Tibial nerve (tissue), 4 donors: ENCODE measurements at regions not wholly inside any gene's neighbourhood (a gene's known extent, or its start where the extent isn't known, plus 50 kb on each side); places are given as distances from the start of the nearest gene placed in this dataset.

Experiments used
- DNase-seq, 2 donors: peaks; one replicate each; pipeline ENCODE4 v3.0.0-alpha.2; 2019; ENCODE audit warnings: low spot score in 2 of 2
- H3K27ac ChIP-seq, 4 donors: fragments of 200-600 bp; sonication (generic) in 3 of 4; one replicate each; pipeline ENCODE4 v1.5.1; 2017 to 2019; ENCODE audit warnings: mild to moderate bottlenecking in 1 of 4
- H3K27me3 ChIP-seq, 2 donors: fragments of 200-600 bp; sonication (generic) in 1 of 2; one replicate each; pipeline versions ENCODE4 v1.5.1 to v1.6.0; 2017 to 2019
- H3K36me3 ChIP-seq, 3 donors: fragments of 200-600 bp; sonication (generic); one replicate each; pipeline ENCODE4 v1.5.1; 2018 to 2019
- H3K4me1 ChIP-seq, 4 donors: fragments of 200-600 bp; sonication (generic) in 3 of 4; one replicate each; pipeline ENCODE4 v1.5.1; 2017 to 2019
- H3K4me3 ChIP-seq, 4 donors: fragments of 200-600 bp; sonication (generic) in 3 of 4; one replicate each; pipeline ENCODE4 v1.5.1; 2017 to 2019; ENCODE audit warnings: mild to moderate bottlenecking in 1 of 4, moderate library complexity in 1 of 4
- H3K9me3 ChIP-seq, 4 donors: fragments of 200-600 bp; sonication (generic) in 3 of 4; one replicate each; pipeline ENCODE4 v1.5.1; 2017 to 2019
- CTCF ChIP-seq, 5 experiments: fragments of 200-600 bp in 3 of 5; fragments of 450-650 bp in 2 of 5; sonication (generic) in 3 of 5; IDR thresholded peaks; one replicate each; pipeline ENCODE4 v1.5.1; 2016 to 2019; ENCODE audit warnings: antibody characterized with exemption in 5 of 5, mild to moderate bottlenecking in 3 of 5, moderate library complexity in 2 of 5
- EP300 ChIP-seq, 2 donors: sonication (generic); formaldehyde crosslinking; IDR thresholded peaks; one replicate each; pipeline ENCODE4 v1.6.1; 2017; ENCODE audit warnings: antibody characterized with exemption in 2 of 2, mild to moderate bottlenecking in 1 of 2
- POLR2A ChIP-seq, 2 donors: fragments of 450-650 bp; IDR thresholded peaks; one replicate each; pipeline ENCODE4 v1.6.1; 2017; ENCODE audit warnings: antibody characterized with exemption in 2 of 2, mild to moderate bottlenecking in 2 of 2, moderate library complexity in 2 of 2
- WGBS, 2 donors: methylation state at CpG; one replicate each; pipeline ENCODE4 v1.1.5; 2018; 5-methylcytosine and 5-hydroxymethylcytosine counted together

DNA sequence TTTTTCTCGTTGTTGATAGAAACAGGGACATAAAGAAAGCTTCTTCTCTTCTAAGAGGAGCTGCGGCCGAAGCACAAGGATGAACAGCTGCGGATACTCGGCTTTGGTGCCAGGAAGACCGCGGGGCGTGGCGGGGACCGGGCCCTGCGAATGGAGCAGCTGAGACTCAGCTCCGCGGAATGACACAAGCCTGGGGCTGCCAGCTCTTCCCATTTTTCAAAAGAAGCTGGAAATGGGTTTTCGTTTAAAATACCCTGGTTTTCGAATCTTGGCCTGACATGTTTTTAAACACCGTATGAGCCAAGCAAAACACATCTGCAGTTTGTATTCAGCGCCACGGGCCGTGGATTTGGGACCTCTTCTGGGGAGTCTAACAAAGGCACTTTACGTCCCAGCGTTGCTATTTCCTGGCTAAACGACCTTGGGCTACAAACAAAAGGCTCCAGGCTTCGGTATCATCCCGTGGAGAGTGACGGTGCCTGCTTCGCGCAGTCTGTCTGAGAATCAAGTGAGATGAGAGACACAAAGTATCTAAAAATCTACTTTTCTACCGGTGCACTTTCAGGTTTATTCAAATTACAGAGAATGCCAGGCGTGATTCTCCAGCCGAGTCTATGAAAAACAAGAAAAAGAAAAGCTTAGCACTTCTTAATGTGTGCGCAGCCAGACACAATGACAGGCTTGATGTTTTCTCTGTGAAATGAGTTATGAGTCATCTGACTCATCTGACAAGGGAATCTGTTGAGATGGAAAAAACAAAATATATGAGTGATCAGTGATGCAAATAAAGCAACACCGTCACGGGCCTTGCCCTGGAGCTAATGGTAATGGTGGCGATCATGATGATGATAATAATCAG lies 114.0 kb upstream of the TMEM132D start:
- Histone ChIP-seq H3K9me3 (no peaks in the 10 kb centered on the region), H3K27ac (no peak overlapping the region), H3K27me3 (peaks cover 0 to 15% of the 10 kb centered on the region in 2 donors), H3K36me3 (no peaks in the 10 kb centered on the region), H3K4me1 (peaks cover 0 to 4% (median 0%) of the 10 kb centered on the region in 4 donors), H3K4me3 (no peak overlapping the region)
- 44 to 45% methylated on average over 34 of the region's 34 CpGs for WGBS, 2 donors
- DNase-seq = no peak
- TF ChIP-seq CTCF (IDR thresholded peaks at IDR 0.05) (no peak), POLR2A (IDR thresholded peaks at IDR 0.05) (no peak), EP300 (IDR thresholded peaks at IDR 0.05) (no peak)

DNA sequence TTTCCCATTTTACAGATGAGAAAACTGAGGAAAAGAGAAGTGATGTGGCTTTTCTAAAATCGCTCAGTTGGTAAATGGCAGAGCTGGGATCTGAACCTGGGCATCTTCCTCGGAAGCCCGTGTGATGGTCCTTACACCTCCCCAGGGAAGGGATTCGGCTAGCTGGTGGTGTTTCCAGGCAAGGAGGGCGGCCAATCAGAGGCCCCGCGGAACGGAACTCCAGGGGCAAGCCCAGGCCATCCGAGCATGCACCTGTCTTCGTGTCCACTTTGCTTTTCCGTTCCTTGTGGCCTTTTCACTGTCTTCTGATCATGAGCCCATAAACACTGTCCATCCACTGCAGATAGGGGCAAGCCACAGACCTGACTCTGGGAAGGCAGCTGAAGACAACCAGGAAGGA lies 114.8 kb upstream of the TMEM132D start:
- no peaks in the 10 kb centered on the region for H3K36me3 ChIP-seq
- H3K27ac ChIP-seq = no peak overlapping the region
- 90 to 91% methylated on average over 11 of the region's 11 CpGs for WGBS, 2 donors
- DNase-seq = no peak
- peaks cover 0 to 4% (median 0%) of the 10 kb centered on the region in 4 donors for H3K4me1 ChIP-seq
- TF ChIP-seq CTCF (IDR thresholded peaks at IDR 0.05) (no peak), POLR2A (IDR thresholded peaks at IDR 0.05) (no peak), EP300 (IDR thresholded peaks at IDR 0.05) (no peak)
- no peaks in the 10 kb centered on the region for H3K9me3 ChIP-seq
- H3K27me3 ChIP-seq = peaks cover 0 to 15% of the 10 kb centered on the region in 2 donors
- H3K4me3 ChIP-seq = no peak overlapping the region

DNA sequence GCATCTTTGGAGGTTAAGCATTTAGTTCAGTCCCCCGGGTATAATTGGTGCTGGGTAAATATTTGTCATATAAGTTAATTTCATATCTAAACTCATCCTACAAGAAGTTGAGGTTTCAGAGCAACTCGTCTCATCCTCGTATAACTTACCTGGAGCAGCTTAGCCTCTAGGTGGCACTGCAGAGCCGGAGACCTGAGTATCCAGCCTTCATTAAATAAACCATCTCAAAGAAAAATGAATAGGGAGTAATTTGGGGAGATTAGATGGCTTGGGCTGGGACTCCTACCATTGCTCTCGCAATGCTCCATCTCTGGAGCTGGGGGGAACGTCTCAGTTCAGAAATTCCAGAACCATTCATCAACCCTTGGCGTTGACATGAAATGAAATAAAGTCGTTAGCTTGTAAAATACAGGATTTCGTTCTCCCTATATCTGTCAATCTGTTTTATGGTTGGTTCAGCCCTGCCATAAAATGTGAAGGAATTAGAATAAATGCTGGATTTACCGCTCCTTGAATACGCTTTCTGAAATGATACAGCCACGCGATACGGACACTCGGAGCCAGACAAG lies 122.9 kb upstream of the TMEM132D start:
- DNase-seq = peak in 1 of 2 donors; percentile 11
- H3K4me1 ChIP-seq = no peaks in the 10 kb centered on the region
- no peak for TF ChIP-seq POLR2A (IDR thresholded peaks at IDR 0.05)
- TF ChIP-seq EP300 (IDR thresholded peaks at IDR 0.05) = no peak
- peak in 3 of 5 experiments; percentile 15 to 32 (median 17) for TF ChIP-seq CTCF (IDR thresholded peaks at IDR 0.05)
- H3K27me3 ChIP-seq = no peaks in the 10 kb centered on the region
- no peaks in the 10 kb centered on the region for H3K9me3 ChIP-seq
- H3K27ac ChIP-seq = no peak overlapping the region
- 53 to 56% methylated on average over 15 of the region's 15 CpGs for WGBS, 2 donors
- no peaks in the 10 kb centered on the region for H3K36me3 ChIP-seq
- H3K4me3 ChIP-seq = no peak overlapping the region

- H3K9me3 ChIP-seq = no peaks in the 10 kb centered on the region
- WGBS, 2 donors = 26% methylated on average over 1 of the region's 1 CpG
Observed at GRCh38 chr12:130027798-130028197, 124.0 kb upstream of the TMEM132D start.

More at GRCh38 chr12:130027798-130028197, 124.0 kb upstream of the TMEM132D start:
- DNase-seq = no peak
- Histone ChIP-seq H3K27me3 (no peaks in the 10 kb centered on the region), H3K27ac (no peak overlapping the region), H3K4me1 (no peaks in the 10 kb centered on the region), H3K36me3 (no peaks in the 10 kb centered on the region), H3K4me3 (no peak overlapping the region)
- TF ChIP-seq CTCF (IDR thresholded peaks at IDR 0.05) (no peak), EP300 (IDR thresholded peaks at IDR 0.05) (no peak), POLR2A (IDR thresholded peaks at IDR 0.05) (no peak)
